Neural progenitor cell (in vitro differentiated cells): ENCODE measurements at regions not wholly inside any gene's neighbourhood (a gene's known extent, or its start where the extent isn't known, plus 50 kb on each side); places are given as distances from the start of the nearest gene placed in this dataset.
"Not testable (repeated sequence)": the region's sequence is repeated elsewhere in the genome, so short reads cannot be mapped to it uniquely, and the experiment has no call there.

Experiments used
- DNase-seq: peaks from one replicate; pipeline ENCODE4 v3.0.0-alpha.2; 2016; ENCODE audit warnings: low spot score
- H2AFZ ChIP-seq: fragments of 200-600 bp; sonication (generic); replicated peaks from 2 replicates; pipeline ENCODE4 v1.6.1; 2016; ENCODE audit warnings: antibody characterized with exemption
- H3F3A ChIP-seq: fragments of 200-600 bp; sonication (generic); 2 replicates; pipeline ENCODE4 v1.6.1; 2016; ENCODE audit warnings: antibody characterized with exemption, low read depth
- H3K27ac ChIP-seq: fragments of 200-600 bp; sonication (generic); 2 replicates; pipeline ENCODE4 v1.5.1; 2016; ENCODE audit warnings: mild to moderate bottlenecking
- H3K27me3 ChIP-seq: fragments of 200-600 bp; sonication (generic); 2 replicates; pipeline ENCODE4 v1.6.1; 2016; ENCODE audit warnings: mild to moderate bottlenecking, moderate library complexity
- H3K36me3 ChIP-seq: fragments of 200-600 bp; sonication (generic); 2 replicates; pipeline ENCODE4 v1.5.1; 2016
- H3K4me1 ChIP-seq: fragments of 200-600 bp; sonication (generic); 2 replicates; pipeline ENCODE4 v1.6.1; 2016; ENCODE audit warnings: mixed run types
- H3K4me2 ChIP-seq: fragments of 200-600 bp; sonication (generic); 2 replicates; pipeline ENCODE4 v1.6.1; 2016
- H3K4me3 ChIP-seq: fragments of 200-600 bp; sonication (generic); 2 replicates; pipeline ENCODE4 v1.5.1; 2016
- H3K79me2 ChIP-seq: fragments of 200-600 bp; sonication (generic); 2 replicates; pipeline ENCODE4 v1.6.1; 2016; ENCODE audit warnings: low read depth
- H3K9ac ChIP-seq: fragments of 200-600 bp; sonication (generic); 2 replicates; pipeline ENCODE4 v1.6.1; 2016
- H3K9me3 ChIP-seq: fragments of 200-600 bp; sonication (generic); 2 replicates; pipeline ENCODE4 v1.5.1; 2016; ENCODE audit warnings: low read depth
- H4K20me1 ChIP-seq: fragments of 200-600 bp; sonication (generic); 2 replicates; pipeline ENCODE4 v1.6.1; 2016; ENCODE audit warnings: low read depth
- H3K27ac Mint-ChIP-seq: 3 replicates; pipeline ENCODE4 v1.8.0; 2021; ENCODE audit warnings: mixed read lengths
- H3K27me3 Mint-ChIP-seq: 2 replicates; pipeline ENCODE4 v1.8.0; 2022; ENCODE audit warnings: low read depth, mild to moderate bottlenecking, inconsistent platforms, moderate library complexity, mixed read lengths; ENCODE audit not compliant: insufficient read depth
- H3K36me3 Mint-ChIP-seq: 3 replicates; pipeline ENCODE4 v1.8.0; 2021; ENCODE audit warnings: mixed read lengths
- H3K4me1 Mint-ChIP-seq: 3 replicates; pipeline ENCODE4 v1.8.0; 2021; ENCODE audit warnings: mixed read lengths
- H3K4me3 Mint-ChIP-seq: 3 replicates; pipeline ENCODE4 v1.8.0; 2021; ENCODE audit warnings: mild to moderate bottlenecking, moderate library complexity, mixed read lengths
- H3K9me3 Mint-ChIP-seq: 3 replicates; pipeline ENCODE4 v1.8.0; 2020; ENCODE audit warnings: mixed read lengths
- CTCF ChIP-seq: fragments of 200-600 bp; sonication (generic); IDR thresholded peaks from 2 replicates; pipeline ENCODE4 v1.5.1; 2017; ENCODE audit warnings: antibody characterized with exemption, mild to moderate bottlenecking
- EZH2 ChIP-seq: fragments of 200-600 bp; sonication (generic); IDR thresholded peaks from 2 replicates; pipeline ENCODE4 v1.6.1; 2017; ENCODE audit warnings: antibody characterized with exemption, mild to moderate bottlenecking, moderate library complexity
- EZH2phosphoT487 ChIP-seq: fragments of 200-600 bp; sonication (generic); IDR thresholded peaks from 2 replicates; pipeline ENCODE4 v1.6.1; 2017; ENCODE audit warnings: antibody characterized with exemption

- Histone ChIP-seq H3K79me2 (no peaks in the 10 kb centered on the region), H3K4me1 (no peaks in the 10 kb centered on the region), H3F3A (no peaks in the 10 kb centered on the region), H3K9ac (no peak overlapping the region), H4K20me1 (no peaks in the 10 kb centered on the region), H2AFZ (no peak overlapping the region), H3K27me3 (no peaks in the 10 kb centered on the region), H3K4me2 (no peak overlapping the region), H3K27ac (no peak overlapping the region), H3K4me3 (no peak overlapping the region), H3K36me3 (no peaks in the 10 kb centered on the region), H3K9me3 (no peaks in the 10 kb centered on the region)
- no peaks in the 10 kb centered on the region for H3K4me1 Mint-ChIP-seq
- TF ChIP-seq EZH2, result no peak
- no peak for TF ChIP-seq EZH2phosphoT487
- no peak for TF ChIP-seq CTCF
- peaks cover 2% of the 10 kb centered on the region for H3K9me3 Mint-ChIP-seq
- DNase-seq, result no peak
- no peaks in the 10 kb centered on the region for H3K27me3 Mint-ChIP-seq
- H3K27ac Mint-ChIP-seq, result no peak overlapping the region
- no peaks in the 10 kb centered on the region for H3K36me3 Mint-ChIP-seq
- H3K4me3 Mint-ChIP-seq, result no peak overlapping the region
Measured at GRCh38 chrX:96502507-96502906, 182.1 kb upstream of the DIAPH2 start.

- H3K27me3 ChIP-seq, H3K9me3 Mint-ChIP-seq, H3K4me3 ChIP-seq, H2AFZ ChIP-seq, H4K20me1 ChIP-seq, H3K4me1 ChIP-seq, H3K27me3 Mint-ChIP-seq, H3F3A ChIP-seq, H3K36me3 ChIP-seq, H3K36me3 Mint-ChIP-seq, H3K9ac ChIP-seq, H3K27ac ChIP-seq, H3K9me3 ChIP-seq, DNase-seq, H3K4me2 ChIP-seq, H3K79me2 ChIP-seq, H3K4me3 Mint-ChIP-seq, H3K4me1 Mint-ChIP-seq, H3K27ac Mint-ChIP-seq: not testable (repeated sequence)
Measured at GRCh38 chrX:96529386-96529785, 155.3 kb upstream of the DIAPH2 start.

GRCh38 chrX:96538104-96538725 is 146.4 kb upstream of the DIAPH2 start:
- H3K4me3 Mint-ChIP-seq, result no peak overlapping the region
- no peak overlapping the region for H2AFZ ChIP-seq

More at GRCh38 chrX:96538104-96538725, 146.4 kb upstream of the DIAPH2 start:
- H3K36me3 ChIP-seq, result no peaks in the 10 kb centered on the region
- no peaks in the 10 kb centered on the region for H3K27me3 ChIP-seq
- H3K27ac ChIP-seq, result no peak overlapping the region
- no peak overlapping the region for H3K4me2 ChIP-seq
- no peak overlapping the region for H3K4me3 ChIP-seq
- H3K4me1 ChIP-seq, result no peaks in the 10 kb centered on the region
- Mint-ChIP-seq H3K36me3 (no peaks in the 10 kb centered on the region), H3K4me1 (peaks cover 3% of the 10 kb centered on the region), H3K27me3 (no peaks in the 10 kb centered on the region), H3K27ac (no peak overlapping the region), H3K9me3 (no peaks in the 10 kb centered on the region)
- H3F3A ChIP-seq, result no peaks in the 10 kb centered on the region
- no peak for DNase-seq
- no peaks in the 10 kb centered on the region for H3K79me2 ChIP-seq
- H4K20me1 ChIP-seq, result no peaks in the 10 kb centered on the region
- no peaks in the 10 kb centered on the region for H3K9me3 ChIP-seq
- TF ChIP-seq EZH2 (no peak), EZH2phosphoT487 (no peak), CTCF (no peak)
- H3K9ac ChIP-seq, result no peak overlapping the region
